ACC112 (cell line): ENCODE measurements at regions not wholly inside any gene's neighbourhood (a gene's known extent, or its start where the extent isn't known, plus 50 kb on each side); places are given as distances from the start of the nearest gene placed in this dataset.
A peak's percentile ranks its signal among the peaks of the same experiment; 100 is the strongest.

Experiments
- H2AFZ ChIP-seq: fragments of 200-600 bp; sonication (generic); one replicate; pipeline ENCODE4 v1.6.0; 2017; ENCODE audit warnings: antibody characterized with exemption, low read length; ENCODE audit not compliant: unreplicated experiment
- H3K27ac ChIP-seq: fragments of 200-600 bp; sonication (generic); 2 replicates; pipeline ENCODE4 v1.5.1; 2014; ENCODE audit warnings: low read depth, mild to moderate bottlenecking, antibody characterized with exemption, low read length, moderate library complexity
- H3K27me3 ChIP-seq: fragments of 200-600 bp; sonication (generic); 2 replicates; pipeline ENCODE4 v1.6.1; 2014; ENCODE audit warnings: mild to moderate bottlenecking, antibody characterized with exemption, low read length, moderate library complexity, mixed read lengths; ENCODE audit not compliant: insufficient read depth
- H3K36me3 ChIP-seq: fragments of 200-600 bp; sonication (generic); 2 replicates; pipeline ENCODE4 v1.6.1; 2016; ENCODE audit warnings: mild to moderate bottlenecking, antibody characterized with exemption, low read length, moderate library complexity, mixed read lengths; ENCODE audit not compliant: insufficient read depth
- H3K4me1 ChIP-seq: fragments of 200-600 bp; sonication (generic); one replicate; pipeline ENCODE4 v1.6.1; 2016; ENCODE audit warnings: low read length, mixed read lengths; ENCODE audit not compliant: insufficient read depth, unreplicated experiment, control insufficient read depth
- H3K4me3 ChIP-seq: fragments of 200-600 bp; sonication (generic); 2 replicates; pipeline ENCODE4 v1.5.1; 2014; ENCODE audit warnings: mild to moderate bottlenecking, low read depth, low read length
- H3K79me2 ChIP-seq: fragments of 200-600 bp; sonication (generic); one replicate; pipeline ENCODE4 v1.6.0; 2016; ENCODE audit warnings: low read length; ENCODE audit not compliant: control insufficient read depth, unreplicated experiment, insufficient read depth

GRCh38 chr7:54831046-54831643 lies 72.1 kb upstream of the SEC61G start:
- H2AFZ ChIP-seq, result peak overlapping the region; percentile 69
- H3K79me2 ChIP-seq, result no peaks in the 10 kb centered on the region
- peak overlapping the region; percentile 19; the same call in 1 of the 2 replicates for H3K27ac ChIP-seq
- H3K4me1 ChIP-seq, result peaks cover 13% of the 10 kb centered on the region
- no peak overlapping the region for H3K4me3 ChIP-seq
- no peaks in the 10 kb centered on the region for H3K36me3 ChIP-seq
- H3K27me3 ChIP-seq, result no peaks in the 10 kb centered on the region

DNA sequence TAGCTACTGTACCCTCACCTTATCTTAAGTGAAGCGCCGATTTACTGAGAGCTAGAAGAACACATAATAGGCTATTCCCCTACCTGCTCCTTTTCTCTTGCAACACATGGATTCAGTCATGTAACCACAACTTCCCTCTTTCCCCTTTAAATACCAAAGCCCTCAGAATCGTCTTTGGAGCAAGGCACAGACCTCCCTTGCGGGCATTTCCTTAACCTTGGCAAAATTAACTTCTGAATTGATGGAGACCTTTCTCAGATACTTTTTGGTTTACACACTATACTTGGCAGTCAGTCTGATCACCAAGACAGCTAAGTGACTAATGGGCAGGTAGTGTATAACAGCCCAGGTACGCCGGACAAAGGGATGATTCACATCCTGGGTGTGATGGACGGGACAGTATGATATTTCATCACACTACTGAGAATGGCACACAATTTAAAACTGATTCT lies 72.7 kb upstream of the SEC61G start:
- Histone ChIP-seq H3K27ac (0 out of 2 replicates have a peak overlapping the region, but pooled peaks have one; percentile 1), H3K4me1 (peaks cover 13% of the 10 kb centered on the region), H3K4me3 (no peak overlapping the region), H3K79me2 (no peaks in the 10 kb centered on the region), H2AFZ (peak overlapping the region; percentile 22), H3K27me3 (no peaks in the 10 kb centered on the region), H3K36me3 (no peaks in the 10 kb centered on the region)

DNA sequence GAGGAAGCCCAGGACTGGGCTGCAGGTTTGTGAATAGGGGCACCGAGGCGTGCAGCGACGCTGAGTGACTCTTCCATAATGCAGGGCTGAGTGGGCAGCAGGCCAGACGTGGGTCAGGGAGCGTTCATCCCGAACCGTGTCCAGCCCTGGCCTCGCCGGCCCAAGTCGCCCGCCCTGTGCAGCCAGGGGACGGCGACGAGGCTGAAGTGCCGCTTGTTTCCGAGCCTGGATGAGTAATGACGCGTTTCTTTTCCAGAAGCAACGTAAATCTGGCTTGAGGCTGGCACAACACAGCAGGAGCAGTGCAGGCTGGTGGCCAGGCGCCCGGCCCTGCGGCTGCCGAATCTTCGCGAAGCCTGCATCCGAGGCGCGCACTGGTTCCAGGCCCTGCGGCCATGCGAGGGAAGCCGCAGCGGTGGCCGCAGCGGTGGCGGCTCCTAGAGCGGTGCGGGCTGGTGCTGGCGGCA lies 74.0 kb upstream of the SEC61G start:
- peaks cover 13% of the 10 kb centered on the region for H3K4me1 ChIP-seq
- H3K27me3 ChIP-seq, result no peaks in the 10 kb centered on the region
- no peaks in the 10 kb centered on the region for H3K36me3 ChIP-seq
- no peak overlapping the region for H3K27ac ChIP-seq
- no peak overlapping the region for H3K4me3 ChIP-seq
- no peaks in the 10 kb centered on the region for H3K79me2 ChIP-seq
- H2AFZ ChIP-seq, result no peak overlapping the region

- no peak overlapping the region for H3K27ac ChIP-seq
- no peaks in the 10 kb centered on the region for H3K79me2 ChIP-seq
- H3K27me3 ChIP-seq, result no peaks in the 10 kb centered on the region
- H3K36me3 ChIP-seq, result no peaks in the 10 kb centered on the region
- H2AFZ ChIP-seq, result no peak overlapping the region
- peaks cover 26% of the 10 kb centered on the region for H3K4me1 ChIP-seq
- H3K4me3 ChIP-seq, result no peak overlapping the region
These were observed 78.2 kb upstream of the SEC61G start for GRCh38 chr7:54837168-54837567.

GRCh38 chr7:54837761-54838160 lies 78.8 kb upstream of the SEC61G start:
- peaks cover 32% of the 10 kb centered on the region for H3K4me1 ChIP-seq
- no peaks in the 10 kb centered on the region for H3K79me2 ChIP-seq
- H2AFZ ChIP-seq, result no peak overlapping the region

GRCh38 chr7:54838175-54838910 lies 79.3 kb upstream of the SEC61G start:
- H3K79me2 ChIP-seq, result no peaks in the 10 kb centered on the region
- no peak overlapping the region for H3K4me3 ChIP-seq
- H3K27ac ChIP-seq, result no peak overlapping the region
- no peaks in the 10 kb centered on the region for H3K27me3 ChIP-seq
- no peaks in the 10 kb centered on the region for H3K36me3 ChIP-seq
- H2AFZ ChIP-seq, result no peak overlapping the region
- H3K4me1 ChIP-seq, result peaks cover 37% of the 10 kb centered on the region

More at GRCh38 chr7:54837761-54838160, 78.8 kb upstream of the SEC61G start:
- H3K27ac ChIP-seq, result no peak overlapping the region
- no peaks in the 10 kb centered on the region for H3K36me3 ChIP-seq
- H3K27me3 ChIP-seq, result no peaks in the 10 kb centered on the region
- no peak overlapping the region for H3K4me3 ChIP-seq

DNA sequence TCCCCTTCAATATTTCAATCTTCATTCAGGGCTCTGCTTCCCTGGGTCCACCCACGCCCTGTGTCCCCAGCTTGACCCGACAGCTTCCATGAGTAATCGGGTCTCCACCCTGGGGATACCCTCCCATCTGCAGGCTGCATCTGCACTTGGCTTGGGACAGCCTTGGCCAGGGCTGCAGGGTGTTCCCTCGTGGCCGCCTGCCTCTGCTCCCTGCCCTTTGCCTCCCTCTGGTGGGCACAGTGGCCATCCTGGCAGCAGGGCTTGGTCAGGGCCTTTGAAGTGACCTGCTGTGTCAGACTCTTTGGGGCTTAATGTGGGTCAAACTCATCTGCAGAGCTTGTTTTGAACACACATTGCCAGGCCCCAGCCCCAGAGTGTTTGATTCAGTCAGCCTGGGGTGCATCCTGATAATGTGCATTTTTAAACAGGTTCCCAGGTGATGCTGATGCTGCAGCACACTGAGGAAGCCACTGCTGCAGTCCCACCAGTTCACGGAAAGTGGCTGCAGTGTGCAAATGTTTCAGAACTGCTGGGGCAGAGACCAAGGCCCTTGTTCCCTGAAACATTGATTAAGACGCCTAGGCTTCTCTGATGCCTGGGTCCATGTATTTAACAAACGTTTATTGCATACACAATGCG lies 80.7 kb upstream of the SEC61G start:
- Histone ChIP-seq H3K4me3 (no peak overlapping the region), H2AFZ (no peak overlapping the region), H3K27me3 (no peaks in the 10 kb centered on the region), H3K79me2 (no peaks in the 10 kb centered on the region), H3K36me3 (no peaks in the 10 kb centered on the region), H3K4me1 (peaks cover 47% of the 10 kb centered on the region), H3K27ac (no peak overlapping the region)

DNA sequence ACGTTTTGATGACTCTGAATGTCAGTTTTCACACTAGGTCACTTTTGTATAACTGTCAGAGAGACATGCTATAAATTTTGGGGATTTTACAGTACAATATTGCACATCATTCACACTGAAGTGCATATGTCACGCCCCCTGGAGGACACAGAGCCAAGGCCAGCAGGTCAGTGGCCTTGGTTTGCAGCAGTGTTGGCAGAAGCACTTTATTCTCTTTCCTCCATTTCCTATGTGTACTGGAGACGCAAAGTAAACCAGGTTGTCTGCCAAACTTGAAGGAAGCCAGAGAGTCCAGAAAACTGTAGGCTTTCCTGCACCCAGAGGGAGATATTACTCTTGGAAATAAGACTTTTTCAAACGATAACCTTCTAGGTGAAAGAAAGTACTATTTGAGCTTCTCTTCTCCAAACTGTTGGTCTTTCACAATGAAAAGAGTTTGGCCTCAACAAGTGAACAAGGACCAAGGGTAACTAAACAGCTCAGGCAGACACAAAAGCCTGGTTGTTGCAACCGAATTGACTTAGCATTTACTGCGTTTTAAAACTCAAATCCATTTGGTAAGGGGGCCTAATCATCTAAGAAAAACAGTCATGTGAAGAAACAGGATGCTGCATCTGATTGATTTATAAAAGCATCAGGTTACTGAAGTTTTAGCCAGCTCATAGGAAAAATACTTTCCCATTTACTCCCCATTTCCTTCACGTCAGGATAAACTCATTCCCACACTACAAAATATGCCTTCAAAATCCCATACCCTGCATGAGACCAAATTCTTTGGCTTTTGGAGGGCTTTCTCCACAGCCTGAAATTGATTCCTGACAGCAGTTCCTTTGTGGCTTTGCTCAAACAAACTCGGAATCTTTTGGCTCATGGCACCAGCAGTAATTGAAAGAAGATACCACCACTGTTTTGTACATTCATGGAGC lies 83.0 kb upstream of the SEC61G start:
- peak overlapping the region; percentile 83 for H2AFZ ChIP-seq
- H3K27ac ChIP-seq, result peak overlapping the region; percentile 87

DNA sequence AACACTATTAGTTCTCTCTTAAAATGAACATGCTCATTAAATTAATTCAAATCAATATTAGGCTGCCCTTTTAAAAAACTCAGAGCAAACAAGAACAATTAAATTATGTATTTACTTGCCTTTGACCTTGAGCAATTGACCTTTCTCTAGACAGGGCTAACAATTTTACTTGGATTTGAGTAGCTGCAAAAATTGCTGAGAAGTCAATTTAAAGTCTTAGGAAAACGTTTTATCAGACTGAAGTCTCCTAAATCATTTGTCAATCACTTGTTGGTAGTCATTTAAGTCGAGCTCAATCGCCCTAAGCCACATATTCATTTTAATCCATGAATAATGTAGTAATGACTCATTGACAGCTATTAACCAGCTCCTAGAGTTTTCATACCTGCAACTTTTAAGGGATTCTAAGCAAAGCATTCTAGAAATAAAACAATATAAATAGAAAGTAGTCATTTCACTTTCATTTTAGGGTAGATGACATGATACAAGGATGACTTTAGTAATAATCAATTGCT lies 84.9 kb upstream of the SEC61G start:
- H2AFZ ChIP-seq, result peak overlapping the region; percentile 63
- H3K4me3 ChIP-seq, result peak overlapping the region; percentile 66; the same call in 1 of the 2 replicates
- peak overlapping the region; percentile 87; the same call in 1 of the 2 replicates for H3K27ac ChIP-seq
- no peaks in the 10 kb centered on the region for H3K79me2 ChIP-seq
- H3K4me1 ChIP-seq, result peaks cover 46% of the 10 kb centered on the region
- no peaks in the 10 kb centered on the region for H3K27me3 ChIP-seq
- H3K36me3 ChIP-seq, result no peaks in the 10 kb centered on the region

More for the DNA sequence above, 83.0 kb upstream of the SEC61G start:
- peaks cover 47% of the 10 kb centered on the region for H3K4me1 ChIP-seq
- no peaks in the 10 kb centered on the region for H3K79me2 ChIP-seq
- H3K36me3 ChIP-seq, result no peaks in the 10 kb centered on the region
- H3K27me3 ChIP-seq, result no peaks in the 10 kb centered on the region
- H3K4me3 ChIP-seq, result peak overlapping the region; percentile 66

DNA sequence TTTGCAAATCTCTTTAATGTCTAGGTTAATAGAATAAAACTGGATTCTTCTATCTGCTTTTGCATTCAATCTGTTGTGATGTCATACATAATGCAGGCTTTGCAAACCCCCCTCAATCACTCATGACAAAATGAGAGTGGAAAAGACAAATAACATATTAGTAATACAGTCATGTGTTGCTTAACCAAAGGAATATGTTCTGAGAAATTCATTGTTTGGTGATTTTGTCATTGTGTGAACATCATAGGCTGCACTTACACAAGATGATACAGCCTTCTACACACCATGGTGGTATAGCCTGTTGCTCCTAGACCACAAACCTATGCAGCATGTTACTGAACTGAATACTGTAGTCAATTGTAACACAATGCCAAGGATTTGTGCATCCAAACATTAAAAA lies 87.3 kb upstream of the SEC61G start:
- H3K79me2 ChIP-seq, result no peaks in the 10 kb centered on the region
- no peaks in the 10 kb centered on the region for H3K27me3 ChIP-seq
- H2AFZ ChIP-seq, result no peak overlapping the region
- H3K27ac ChIP-seq, result peak overlapping the region; percentile 18; the same call in 1 of the 2 replicates
- peaks cover 30% of the 10 kb centered on the region for H3K4me1 ChIP-seq
- H3K4me3 ChIP-seq, result no peak overlapping the region
- no peaks in the 10 kb centered on the region for H3K36me3 ChIP-seq
